Muscle layer of duodenum (tissue), 2 donors: ENCODE measurements at regions not wholly inside any gene's neighbourhood (a gene's known extent, or its start where the extent isn't known, plus 50 kb on each side); places are given as distances from the start of the nearest gene placed in this dataset.
A peak's percentile ranks its signal among the peaks of the same experiment; 100 is the strongest.

Source experiments
- H3K27ac ChIP-seq: one replicate; pipeline ENCODE4 v1.7.0; 2013; ENCODE audit warnings: mild to moderate bottlenecking, low read length
- H3K27me3 ChIP-seq: one replicate; pipeline ENCODE4 v1.7.0; 2013; ENCODE audit warnings: low read depth, mild to moderate bottlenecking, control low read depth, low read length
- H3K36me3 ChIP-seq, 2 donors: one replicate each; pipeline ENCODE4 v1.7.0; 2013; ENCODE audit warnings: low read length in 2 of 2, control low read depth in 1 of 2, mild to moderate bottlenecking in 1 of 2; ENCODE audit not compliant: insufficient read depth in 2 of 2, control insufficient read depth in 1 of 2
- H3K4me1 ChIP-seq, 2 donors: one replicate each; pipeline ENCODE4 v1.7.0; 2013; ENCODE audit warnings: low read length in 2 of 2, mild to moderate bottlenecking in 2 of 2, control low read depth in 1 of 2, moderate library complexity in 1 of 2; ENCODE audit not compliant: insufficient read depth in 2 of 2, control insufficient read depth in 1 of 2
- H3K4me3 ChIP-seq, 2 donors: one replicate each; pipeline ENCODE4 v1.7.0; 2013; ENCODE audit warnings: low read length in 2 of 2, low read depth in 1 of 2, mild to moderate bottlenecking in 1 of 2
- H3K9me3 ChIP-seq, 2 donors: one replicate each; pipeline ENCODE4 v1.7.0; 2013; ENCODE audit warnings: low read length in 2 of 2, control low read depth in 1 of 2, mild to moderate bottlenecking in 1 of 2; ENCODE audit not compliant: control insufficient read depth in 1 of 2
- donor health status: healthy.

DNA sequence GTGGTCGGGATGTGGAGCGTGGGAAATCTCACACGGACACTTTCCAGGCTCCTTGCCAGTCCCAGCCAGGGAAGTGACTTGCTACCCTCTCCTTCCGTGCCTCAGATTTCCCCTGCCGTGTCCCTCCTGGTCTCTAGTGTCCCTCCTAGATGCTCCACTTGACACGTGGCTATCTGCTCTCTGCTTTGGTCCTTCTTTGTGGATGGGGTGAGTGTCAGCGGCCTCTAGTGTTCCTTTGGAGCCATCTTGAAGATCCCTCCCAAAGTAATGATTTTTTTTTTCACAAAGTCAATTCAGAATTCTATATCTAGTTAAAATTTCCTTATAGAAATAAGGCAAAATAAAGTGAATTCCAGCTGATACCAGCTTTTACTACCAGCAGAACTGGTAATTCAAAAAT, 117.7 kb downstream of the MRPL36 start:
- Histone ChIP-seq H3K9me3 (peaks cover 4 to 6% of the 10 kb centered on the region in 2 donors), H3K27me3 (peaks cover 4% of the 10 kb centered on the region), H3K36me3 (no peaks in the 10 kb centered on the region), H3K27ac (no peak overlapping the region), H3K4me1 (no peaks in the 10 kb centered on the region), H3K4me3 (no peak overlapping the region)

DNA sequence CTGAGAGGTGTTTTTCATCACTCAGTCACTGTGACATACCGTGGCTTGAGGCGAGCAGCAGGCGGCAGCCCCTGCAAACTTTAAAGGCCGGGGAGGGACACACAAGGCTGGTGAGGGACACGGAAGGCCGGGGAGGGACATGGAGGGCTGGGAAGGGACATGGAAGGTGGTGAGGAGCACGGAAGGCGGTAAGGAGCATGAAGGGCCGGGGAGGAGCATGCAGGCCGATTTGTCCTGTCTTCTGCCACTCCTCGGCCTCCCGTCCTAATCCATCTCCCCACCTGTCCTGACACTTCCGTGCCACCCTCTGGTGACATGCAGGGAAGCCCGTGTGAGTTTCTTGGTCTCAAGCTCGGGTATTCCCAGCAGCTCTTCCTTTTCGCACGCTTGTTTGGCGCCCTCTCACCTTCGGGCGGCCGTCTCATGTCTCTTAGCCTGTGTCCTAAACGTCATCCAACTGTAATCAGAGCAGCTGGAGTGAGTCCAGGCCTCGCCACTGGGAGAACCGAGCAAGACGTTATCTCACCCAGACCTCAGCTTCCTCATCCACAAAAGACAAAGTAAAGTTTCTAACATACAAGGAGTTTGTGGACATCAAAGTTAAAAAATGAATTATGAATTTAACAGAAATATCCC, 126.5 kb downstream of the MRPL36 start:
- H3K36me3 ChIP-seq, result no peaks in the 10 kb centered on the region
- no peaks in the 10 kb centered on the region for H3K4me1 ChIP-seq
- H3K4me3 ChIP-seq, result no peak overlapping the region
- peaks cover 0 to 2% of the 10 kb centered on the region in 2 donors for H3K9me3 ChIP-seq
- H3K27me3 ChIP-seq, result peaks cover 2% of the 10 kb centered on the region
- H3K27ac ChIP-seq, result no peak overlapping the region

DNA sequence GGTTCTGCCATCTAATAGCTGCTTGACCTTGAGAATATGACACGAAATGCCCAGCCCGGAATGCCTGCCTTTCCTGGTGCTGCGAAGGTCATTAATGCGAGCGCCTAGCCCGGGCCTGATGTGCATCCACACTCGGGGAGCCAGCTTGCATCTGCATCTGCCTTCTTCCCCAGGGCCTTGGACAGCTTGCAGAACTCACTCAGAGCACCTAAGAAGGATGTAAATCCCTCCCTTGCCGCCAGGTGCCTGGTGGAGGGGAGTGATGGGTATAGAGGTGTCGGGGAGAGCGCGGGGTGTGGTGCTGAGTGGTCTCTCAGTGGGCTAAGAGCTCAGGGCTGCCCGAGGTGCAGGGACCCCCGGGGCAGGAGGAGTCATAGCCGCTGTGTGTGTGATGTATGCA, 127.2 kb downstream of the MRPL36 start:
- Histone ChIP-seq H3K36me3 (no peaks in the 10 kb centered on the region), H3K27ac (no peak overlapping the region), H3K4me3 (no peak overlapping the region), H3K27me3 (peaks cover 5% of the 10 kb centered on the region), H3K4me1 (peaks cover 0 to 7% of the 10 kb centered on the region in 2 donors), H3K9me3 (no peaks in the 10 kb centered on the region)

DNA sequence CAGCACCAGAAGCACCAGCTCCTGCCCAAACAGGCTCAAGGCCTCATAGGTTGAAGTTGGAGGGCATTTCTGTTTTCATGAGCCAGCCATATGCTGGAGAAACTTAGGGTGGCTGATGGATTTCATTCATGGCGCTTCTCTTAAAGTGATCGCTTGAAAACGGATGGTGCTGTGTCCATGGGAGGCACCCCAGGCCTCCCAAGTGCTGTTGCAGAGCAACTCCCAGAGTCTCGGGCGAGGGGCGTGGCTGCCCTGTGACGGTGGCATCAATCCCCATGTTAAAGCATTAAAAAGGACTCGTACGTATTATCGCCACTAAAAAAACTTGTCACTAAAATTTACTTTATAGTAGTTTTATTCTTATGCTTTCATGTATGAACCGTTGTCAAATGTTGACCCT, 128.3 kb downstream of the MRPL36 start:
- Histone ChIP-seq H3K36me3 (no peaks in the 10 kb centered on the region), H3K9me3 (no peaks in the 10 kb centered on the region), H3K27ac (no peak overlapping the region), H3K27me3 (peaks cover 10% of the 10 kb centered on the region), H3K4me3 (no peak overlapping the region), H3K4me1 (peaks cover 0 to 13% of the 10 kb centered on the region in 2 donors)

DNA sequence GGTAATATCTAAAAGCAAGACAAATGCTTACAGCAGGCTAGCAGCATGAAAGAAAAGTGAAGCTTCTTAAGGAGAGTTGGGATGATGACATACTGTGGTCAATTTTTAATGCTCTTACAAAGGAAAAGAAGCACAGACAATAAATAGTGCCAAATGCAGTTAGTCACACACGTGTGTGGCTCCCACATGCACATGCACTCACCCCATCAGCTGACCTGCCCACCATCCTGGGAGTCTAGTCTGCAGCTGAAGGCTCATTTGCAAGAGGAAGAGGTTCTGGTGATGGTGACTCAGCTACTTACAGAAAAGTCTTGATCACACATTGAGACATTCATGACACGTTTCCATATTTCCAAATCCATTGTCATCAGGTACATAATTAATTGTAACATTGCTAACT, 129.3 kb downstream of the MRPL36 start:
- H3K9me3 ChIP-seq, result no peaks in the 10 kb centered on the region
- H3K4me1 ChIP-seq, result peaks cover 0 to 13% of the 10 kb centered on the region in 2 donors
- H3K27me3 ChIP-seq, result peaks cover 20% of the 10 kb centered on the region
- no peak overlapping the region for H3K4me3 ChIP-seq
- no peaks in the 10 kb centered on the region for H3K36me3 ChIP-seq
- H3K27ac ChIP-seq, result no peak overlapping the region

DNA sequence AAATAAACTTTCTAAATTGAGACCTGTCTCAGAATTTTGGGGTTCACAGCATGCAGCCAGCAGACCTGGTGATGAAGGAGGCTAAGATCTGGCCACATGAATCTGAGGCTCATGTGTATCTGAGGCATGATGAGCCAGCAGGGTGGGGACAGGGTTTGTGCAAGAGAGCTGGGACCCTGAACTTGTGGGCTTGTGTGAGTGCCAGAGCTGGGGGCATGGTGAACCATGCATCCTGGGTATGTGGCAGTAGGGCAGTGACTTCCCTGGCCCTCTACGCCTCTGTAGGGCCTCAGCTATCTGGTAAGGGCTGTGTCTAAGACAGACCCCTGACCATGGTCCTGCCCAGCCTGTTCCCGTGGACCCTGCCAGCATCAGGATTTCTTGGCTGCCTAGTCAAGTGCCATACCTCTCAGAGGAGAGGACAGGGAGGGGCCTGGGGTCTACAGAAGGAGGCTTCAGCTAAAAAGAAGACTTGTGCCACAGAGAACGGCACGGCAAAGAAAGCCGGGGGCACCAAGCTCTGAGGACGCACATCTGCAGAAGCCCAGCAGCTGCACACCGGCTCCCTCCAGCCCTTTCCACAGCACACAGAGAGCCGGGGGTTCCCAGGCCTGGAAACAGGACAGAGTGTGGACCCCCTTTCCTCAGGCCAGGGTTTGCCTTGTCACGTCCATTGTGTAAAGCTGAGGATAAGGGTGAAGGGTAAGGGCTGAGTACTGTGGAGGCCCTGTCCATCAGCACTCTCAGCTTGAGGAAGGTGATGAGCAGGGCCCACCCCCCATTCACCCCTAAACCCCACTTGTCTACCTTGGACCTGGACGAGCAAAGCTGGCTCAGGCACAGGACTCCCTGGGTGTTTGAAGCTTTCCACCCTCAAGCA, 130.1 kb downstream of the MRPL36 start:
- Histone ChIP-seq H3K27me3 (peaks cover 27% of the 10 kb centered on the region), H3K27ac (no peak overlapping the region)

DNA sequence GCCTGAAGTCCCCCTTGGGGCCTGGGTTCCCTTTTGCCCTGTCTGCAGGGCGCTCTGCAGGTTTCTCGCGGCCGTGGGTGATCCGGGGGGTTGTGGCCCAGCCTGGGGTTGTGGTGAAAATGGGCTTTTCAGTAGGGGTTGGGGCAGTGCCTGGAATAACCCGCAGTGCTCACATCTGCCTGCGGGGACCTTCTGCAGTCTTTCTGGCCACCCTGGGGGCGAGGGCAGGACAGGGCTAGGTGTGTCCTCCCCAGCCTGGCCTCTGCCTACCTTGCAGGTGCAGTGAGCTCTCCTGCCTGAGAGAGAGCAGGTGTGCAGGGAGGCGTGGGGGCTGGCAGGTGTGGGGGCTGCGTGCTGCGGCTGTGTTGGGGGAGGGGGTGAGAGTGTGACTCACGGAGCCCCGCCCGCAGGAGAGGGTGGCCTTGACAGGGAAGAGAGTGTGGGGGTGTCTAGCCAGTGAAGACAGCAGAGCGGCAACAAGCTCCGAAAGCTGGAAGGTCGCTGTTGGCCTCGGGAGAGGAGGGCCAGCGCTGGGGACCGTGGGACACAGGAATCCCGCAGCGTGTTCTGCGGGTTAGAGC, 131.4 kb downstream of the MRPL36 start:
- Histone ChIP-seq H3K4me3 (no peak overlapping the region), H3K27me3 (peaks cover 27% of the 10 kb centered on the region), H3K9me3 (no peaks in the 10 kb centered on the region), H3K4me1 (peaks cover 0 to 13% of the 10 kb centered on the region in 2 donors), H3K27ac (no peak overlapping the region), H3K36me3 (no peaks in the 10 kb centered on the region)

More for the DNA sequence above, 130.1 kb downstream of the MRPL36 start:
- Histone ChIP-seq H3K9me3 (no peaks in the 10 kb centered on the region), H3K4me3 (no peak overlapping the region), H3K4me1 (peaks cover 0 to 13% of the 10 kb centered on the region in 2 donors), H3K36me3 (no peaks in the 10 kb centered on the region)

DNA sequence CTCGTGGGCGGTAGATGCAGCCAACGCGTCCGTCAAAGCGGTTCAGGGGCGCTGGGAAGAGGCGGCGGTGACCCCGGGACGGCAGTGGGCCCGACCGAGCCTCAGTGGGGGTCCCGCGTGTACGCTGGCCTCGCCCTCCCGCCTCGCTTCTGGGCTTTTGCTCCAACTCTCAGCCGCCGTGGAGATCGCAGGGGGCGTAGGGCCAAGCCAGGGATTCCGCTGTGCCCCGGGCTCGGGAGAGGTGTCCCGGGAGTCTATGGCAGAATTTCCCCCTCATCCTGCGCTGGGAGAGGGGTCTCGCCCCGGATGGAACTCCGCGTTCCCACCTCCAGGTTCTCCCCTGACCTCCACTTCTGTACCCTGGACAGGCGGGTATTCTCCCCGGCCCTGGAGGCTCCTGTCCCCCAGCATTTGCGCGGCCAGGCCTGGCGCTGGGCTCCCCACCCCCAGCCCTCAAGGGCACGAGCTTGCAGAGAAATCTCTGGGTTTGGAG, 131.9 kb downstream of the MRPL36 start:
- no peaks in the 10 kb centered on the region for H3K9me3 ChIP-seq
- peak overlapping the region in 1 of 2 donors; percentile 27 for H3K4me3 ChIP-seq
- H3K27ac ChIP-seq, result no peak overlapping the region
- H3K36me3 ChIP-seq, result no peaks in the 10 kb centered on the region
- peaks cover 32% of the 10 kb centered on the region for H3K27me3 ChIP-seq
- H3K4me1 ChIP-seq, result peaks cover 0 to 13% of the 10 kb centered on the region in 2 donors

DNA sequence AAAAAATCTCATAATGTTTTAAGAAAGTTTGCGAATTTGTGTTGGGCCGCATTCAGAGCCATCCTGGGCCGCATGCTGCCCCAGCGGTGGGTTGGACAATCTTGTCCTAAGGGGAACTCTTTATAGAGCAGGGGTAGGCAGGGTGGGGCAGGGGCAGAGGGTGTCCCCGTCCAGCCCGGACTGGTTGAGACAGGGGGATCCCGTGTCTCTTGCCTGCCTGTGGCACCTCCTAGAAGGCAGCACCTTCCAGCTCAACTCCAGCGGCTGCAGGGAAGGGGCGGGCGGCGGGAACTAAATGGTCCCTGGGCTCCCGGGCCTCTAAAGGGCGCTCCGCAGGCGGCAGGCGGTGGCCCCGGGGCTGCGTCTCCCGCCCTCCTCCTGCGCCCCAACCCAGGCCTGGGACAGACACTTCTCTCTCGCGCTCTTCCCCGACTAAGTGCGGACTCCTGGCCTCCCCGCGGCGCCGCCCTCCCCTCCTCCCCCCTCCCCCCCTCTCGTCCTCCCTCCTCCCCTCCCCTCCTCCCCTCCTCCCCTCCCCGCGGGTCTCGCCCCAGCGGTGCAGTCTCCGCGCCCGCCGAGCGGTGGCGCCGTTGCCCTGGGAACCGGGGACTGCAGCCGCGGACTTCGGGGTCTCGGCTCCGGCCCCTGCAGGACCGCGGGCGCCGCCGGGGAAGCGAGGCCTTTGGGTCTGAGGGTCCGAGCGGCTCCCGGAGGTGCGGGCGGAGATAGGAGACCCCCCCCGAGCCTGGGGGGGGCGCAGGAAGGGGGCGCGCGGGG, 132.6 kb downstream of the MRPL36 start:
- H3K9me3 ChIP-seq, result no peaks in the 10 kb centered on the region
- H3K4me1 ChIP-seq, result peaks cover 0 to 13% of the 10 kb centered on the region in 2 donors
- no peaks in the 10 kb centered on the region for H3K36me3 ChIP-seq
- no peak overlapping the region for H3K4me3 ChIP-seq
- H3K27me3 ChIP-seq, result peaks cover 32% of the 10 kb centered on the region
- no peak overlapping the region for H3K27ac ChIP-seq

DNA sequence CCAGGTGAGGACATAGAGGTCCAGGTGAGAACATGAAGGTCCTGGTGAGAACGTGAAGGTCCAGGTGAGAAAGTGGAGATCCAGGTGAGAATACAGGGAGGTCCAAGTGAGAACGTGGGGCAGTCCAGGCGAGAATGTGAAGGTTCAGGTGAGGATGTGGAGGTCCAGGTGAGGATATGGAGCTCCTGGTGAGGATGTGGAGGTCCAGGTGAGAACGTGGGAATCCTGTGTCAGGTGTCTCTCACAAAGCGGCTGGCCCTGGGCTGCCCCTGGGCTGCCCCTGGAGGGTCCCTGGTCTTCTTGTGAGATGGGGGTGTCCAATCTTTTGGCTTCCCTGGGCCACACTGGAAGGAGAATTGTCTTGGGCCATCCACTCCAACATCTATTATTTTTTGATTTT, 133.4 kb downstream of the MRPL36 start:
- H3K27me3 ChIP-seq, result peaks cover 32% of the 10 kb centered on the region
- peaks cover 0 to 13% of the 10 kb centered on the region in 2 donors for H3K4me1 ChIP-seq
- no peaks in the 10 kb centered on the region for H3K9me3 ChIP-seq
- no peak overlapping the region for H3K4me3 ChIP-seq
- H3K27ac ChIP-seq, result no peak overlapping the region
- H3K36me3 ChIP-seq, result no peaks in the 10 kb centered on the region

DNA sequence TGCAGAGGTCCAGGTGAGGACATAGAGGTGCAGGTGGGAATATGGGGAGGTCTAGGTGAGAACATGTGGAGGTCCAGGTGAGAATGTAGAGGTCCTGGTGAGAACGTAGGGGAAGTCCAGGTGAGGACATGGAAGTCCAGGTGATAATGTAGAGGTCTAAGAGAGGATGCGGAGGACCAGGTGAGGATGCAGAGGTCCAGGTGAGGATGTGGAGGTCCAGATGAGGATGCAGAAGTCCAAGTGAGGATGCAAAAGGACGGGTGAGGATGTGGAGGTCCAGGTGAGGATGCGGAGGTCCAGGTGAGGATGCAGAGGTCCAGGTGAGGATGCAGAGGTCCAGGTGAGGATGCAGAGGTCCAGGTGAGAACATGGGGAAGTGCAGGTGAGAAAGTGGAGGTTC, 133.8 kb downstream of the MRPL36 start:
- H3K4me3 ChIP-seq, result no peak overlapping the region
- peaks cover 0 to 13% of the 10 kb centered on the region in 2 donors for H3K4me1 ChIP-seq
- H3K36me3 ChIP-seq, result no peaks in the 10 kb centered on the region
- H3K9me3 ChIP-seq, result no peaks in the 10 kb centered on the region
- peaks cover 32% of the 10 kb centered on the region for H3K27me3 ChIP-seq
- H3K27ac ChIP-seq, result no peak overlapping the region
